ENCODE measurements at regions not wholly inside any gene's neighbourhood (a gene's known extent, or its start where the extent isn't known, plus 50 kb on each side); places are given as distances from the start of the nearest gene placed in this dataset.

DNA sequence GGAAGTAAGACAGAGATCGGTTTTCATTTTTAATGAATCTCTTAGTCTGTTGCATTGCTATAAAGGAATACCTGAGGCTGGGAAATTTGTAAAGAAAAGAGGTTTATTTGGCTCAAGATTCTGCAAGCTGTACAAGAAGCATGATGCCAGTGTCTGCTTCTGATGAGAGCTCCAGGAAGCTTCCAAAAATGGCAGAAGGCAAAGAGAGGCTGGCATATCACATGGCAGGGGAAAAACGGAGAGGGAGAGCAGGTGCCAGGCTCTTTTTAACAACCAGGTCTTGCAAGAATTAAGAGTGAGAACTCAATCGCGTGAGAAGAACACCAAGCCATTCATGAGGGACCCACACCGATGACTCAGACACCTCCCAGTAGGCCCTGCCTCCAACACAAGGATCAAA lies 125.0 kb upstream of the THSD7A start:
- TF ChIP-seq, protein P1, sequence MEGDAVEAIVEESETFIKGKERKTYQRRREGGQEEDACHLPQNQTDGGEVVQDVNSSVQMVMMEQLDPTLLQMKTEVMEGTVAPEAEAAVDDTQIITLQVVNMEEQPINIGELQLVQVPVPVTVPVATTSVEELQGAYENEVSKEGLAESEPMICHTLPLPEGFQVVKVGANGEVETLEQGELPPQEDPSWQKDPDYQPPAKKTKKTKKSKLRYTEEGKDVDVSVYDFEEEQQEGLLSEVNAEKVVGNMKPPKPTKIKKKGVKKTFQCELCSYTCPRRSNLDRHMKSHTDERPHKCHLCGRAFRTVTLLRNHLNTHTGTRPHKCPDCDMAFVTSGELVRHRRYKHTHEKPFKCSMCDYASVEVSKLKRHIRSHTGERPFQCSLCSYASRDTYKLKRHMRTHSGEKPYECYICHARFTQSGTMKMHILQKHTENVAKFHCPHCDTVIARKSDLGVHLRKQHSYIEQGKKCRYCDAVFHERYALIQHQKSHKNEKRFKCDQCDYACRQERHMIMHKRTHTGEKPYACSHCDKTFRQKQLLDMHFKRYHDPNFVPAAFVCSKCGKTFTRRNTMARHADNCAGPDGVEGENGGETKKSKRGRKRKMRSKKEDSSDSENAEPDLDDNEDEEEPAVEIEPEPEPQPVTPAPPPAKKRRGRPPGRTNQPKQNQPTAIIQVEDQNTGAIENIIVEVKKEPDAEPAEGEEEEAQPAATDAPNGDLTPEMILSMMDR (IDR thresholded peaks at IDR 0.05; ENCODE audit: borderline replicate concordance, extremely low read depth, low read length, poor library complexity, severe bottlenecking) = no peak
- TF ChIP-seq EZH2 (IDR thresholded peaks at IDR 0.05; ENCODE audit: borderline replicate concordance, low read depth, low read length, severe bottlenecking) = no peak
